HuH-7.5 (cell line): ENCODE measurements at regions not wholly inside any gene's neighbourhood (a gene's known extent, or its start where the extent isn't known, plus 50 kb on each side); places are given as distances from the start of the nearest gene placed in this dataset.
"Not testable (repeated sequence)": the region's sequence is repeated elsewhere in the genome, so short reads cannot be mapped to it uniquely, and the experiment has no call there.

Experiments
- DNase-seq: peaks from one replicate; pipeline ENCODE4 v3.0.0; 2011; ENCODE audit warnings: low spot score

DNA sequence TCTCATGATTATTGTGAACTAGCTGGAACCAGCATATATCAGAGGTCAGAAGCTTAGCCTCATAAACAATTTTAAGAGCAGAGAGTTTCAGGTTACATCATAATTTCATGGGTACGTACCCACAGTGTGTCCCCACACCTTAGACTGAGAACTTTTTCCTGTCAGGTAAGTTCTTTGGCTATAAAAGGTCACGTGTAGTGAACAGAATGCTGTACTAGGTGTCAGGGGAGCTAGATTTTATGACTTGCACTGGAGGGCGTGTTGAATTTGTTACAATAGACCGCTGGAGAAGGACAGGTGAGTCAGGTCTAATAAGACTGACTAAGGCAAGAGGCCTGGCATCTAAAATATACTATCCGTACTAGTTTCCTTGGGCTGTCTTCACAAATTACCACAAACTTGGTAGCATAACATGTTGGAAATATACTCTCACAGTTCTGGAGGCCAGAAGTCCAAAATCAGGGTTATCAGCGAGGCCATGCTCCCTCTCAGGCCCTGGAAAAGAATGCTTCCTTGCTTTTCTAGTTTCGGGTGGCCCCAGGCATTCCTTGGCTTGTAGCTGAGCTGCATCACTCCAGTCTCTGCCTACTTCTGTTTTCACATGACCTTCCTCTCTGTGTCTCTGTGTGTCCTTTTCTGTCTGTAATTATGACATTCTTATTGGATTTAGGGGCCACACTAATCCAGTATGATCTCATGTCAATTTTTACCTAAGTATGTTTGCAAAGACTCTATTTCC lies 512.0 kb upstream of the NR3C2 start:
- no peak for DNase-seq

DNA sequence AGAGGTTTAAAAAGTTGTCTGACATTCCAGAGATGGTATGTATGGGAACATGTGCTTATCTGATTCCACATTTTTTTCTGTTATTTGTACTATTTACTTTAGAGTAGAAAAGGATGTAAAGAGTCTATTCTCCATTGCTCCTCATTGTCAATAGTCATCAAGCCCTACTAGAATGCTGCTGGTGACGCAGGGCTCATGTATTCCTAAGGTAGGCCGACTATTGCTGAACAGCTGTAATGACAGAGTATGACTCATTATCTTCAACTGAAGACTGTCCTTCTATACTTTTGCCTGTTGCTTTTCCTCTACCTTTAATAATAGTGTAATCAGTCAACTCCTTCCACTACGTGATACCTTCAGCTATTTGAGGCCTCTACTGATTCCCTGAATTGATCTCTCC lies 509.1 kb upstream of the NR3C2 start:
- no peak for DNase-seq

DNA sequence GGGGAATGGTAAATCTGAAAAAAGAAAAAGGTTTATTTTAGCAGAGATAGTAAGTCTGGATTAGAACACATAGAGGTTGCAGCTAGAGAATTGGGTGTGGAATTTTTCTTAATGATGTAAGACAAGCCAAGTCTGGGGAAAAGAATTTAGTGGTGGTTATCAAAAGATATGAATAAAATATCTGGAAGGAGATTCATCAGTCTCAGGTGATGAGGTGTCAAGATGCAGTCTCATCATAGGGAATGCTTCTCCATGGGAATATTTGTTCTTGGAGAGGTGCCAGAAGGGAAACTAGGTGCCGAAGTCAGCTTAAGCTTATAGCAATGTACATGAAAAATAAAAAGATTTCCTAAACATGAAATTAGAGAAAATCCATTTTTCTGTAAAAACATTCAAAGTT lies 504.1 kb upstream of the NR3C2 start:
- no peak for DNase-seq

DNA sequence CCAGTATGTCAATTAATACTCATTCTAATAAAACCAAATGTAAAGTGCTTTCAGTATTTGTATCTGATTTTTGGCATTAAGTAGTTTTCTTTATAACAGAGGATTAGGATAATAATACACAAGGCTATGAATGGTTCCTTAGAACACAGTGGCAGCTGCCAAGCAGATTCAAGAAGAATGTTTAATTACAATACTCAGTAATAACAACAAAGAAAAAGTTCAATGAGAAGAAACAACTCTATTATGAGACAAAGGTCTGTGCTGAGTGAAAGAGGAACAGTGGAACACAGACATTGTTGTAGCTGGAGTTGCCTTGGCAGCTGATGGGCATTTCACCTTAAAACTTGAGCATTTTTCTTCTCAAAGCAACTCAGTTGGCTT lies 502.6 kb upstream of the NR3C2 start:
- no peak for DNase-seq

DNA sequence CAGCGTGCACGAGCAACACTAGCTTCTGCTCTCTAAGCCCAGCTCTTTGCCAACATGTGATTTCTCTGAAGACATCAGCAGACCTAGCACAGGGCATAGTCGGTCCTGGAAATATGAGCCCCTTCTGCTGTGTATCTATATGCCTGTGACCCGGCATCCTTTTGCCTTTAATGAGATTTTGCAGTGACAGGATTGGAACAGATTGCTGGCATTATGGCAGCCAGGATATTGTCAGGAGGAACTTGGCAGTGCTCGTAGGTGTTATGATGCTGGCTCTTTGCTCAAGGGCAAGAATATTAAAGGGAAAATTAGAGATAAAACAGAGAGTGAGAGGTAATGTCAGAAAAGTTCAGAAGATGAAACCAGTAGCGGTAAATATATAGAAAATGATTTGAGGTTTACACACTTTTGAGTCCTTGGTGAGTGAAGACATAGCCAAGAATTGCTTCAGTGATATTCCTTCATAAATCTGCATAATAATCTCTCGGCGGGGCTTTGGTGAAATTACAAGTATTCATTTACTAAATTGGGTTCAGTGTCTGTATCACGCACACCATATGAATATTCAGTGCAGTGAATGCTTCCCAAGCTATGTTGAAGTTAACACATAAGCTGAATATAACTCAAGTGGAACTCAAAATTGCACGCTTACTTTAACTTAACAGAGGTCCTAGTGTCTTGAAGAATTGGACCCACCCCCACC lies 502.1 kb upstream of the NR3C2 start:
- no peak for DNase-seq

DNA sequence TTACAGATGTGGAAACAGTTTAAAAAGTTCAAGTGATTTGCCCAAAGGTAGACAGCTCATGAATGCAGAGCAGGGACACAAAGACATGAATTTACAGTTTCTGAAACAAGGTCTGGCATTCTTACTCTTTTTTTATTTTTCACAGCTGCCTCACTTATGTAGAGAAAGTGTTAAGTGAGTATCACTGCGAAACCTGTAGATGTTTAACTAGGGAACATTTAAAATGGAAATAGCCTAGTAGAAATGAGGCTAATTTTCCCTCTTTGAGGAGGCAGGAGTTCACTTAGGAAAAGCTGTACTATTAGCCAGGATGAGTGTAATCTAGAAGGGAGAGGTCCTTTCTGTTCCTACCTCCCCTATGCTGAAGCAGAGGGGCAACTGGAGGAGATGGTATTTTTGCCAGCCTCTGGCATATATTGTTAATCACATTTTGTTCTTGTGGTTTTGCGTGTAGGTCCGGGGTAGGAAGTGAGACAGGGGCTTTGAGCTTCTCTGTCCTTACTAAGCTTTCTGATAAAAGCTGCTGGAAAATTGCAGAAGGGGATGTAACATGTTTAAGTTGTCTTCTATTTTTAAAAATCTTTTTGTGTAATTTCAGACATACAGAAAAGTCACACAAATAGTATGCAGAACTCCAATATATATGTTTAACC lies 492.8 kb upstream of the NR3C2 start:
- no peak for DNase-seq

DNA sequence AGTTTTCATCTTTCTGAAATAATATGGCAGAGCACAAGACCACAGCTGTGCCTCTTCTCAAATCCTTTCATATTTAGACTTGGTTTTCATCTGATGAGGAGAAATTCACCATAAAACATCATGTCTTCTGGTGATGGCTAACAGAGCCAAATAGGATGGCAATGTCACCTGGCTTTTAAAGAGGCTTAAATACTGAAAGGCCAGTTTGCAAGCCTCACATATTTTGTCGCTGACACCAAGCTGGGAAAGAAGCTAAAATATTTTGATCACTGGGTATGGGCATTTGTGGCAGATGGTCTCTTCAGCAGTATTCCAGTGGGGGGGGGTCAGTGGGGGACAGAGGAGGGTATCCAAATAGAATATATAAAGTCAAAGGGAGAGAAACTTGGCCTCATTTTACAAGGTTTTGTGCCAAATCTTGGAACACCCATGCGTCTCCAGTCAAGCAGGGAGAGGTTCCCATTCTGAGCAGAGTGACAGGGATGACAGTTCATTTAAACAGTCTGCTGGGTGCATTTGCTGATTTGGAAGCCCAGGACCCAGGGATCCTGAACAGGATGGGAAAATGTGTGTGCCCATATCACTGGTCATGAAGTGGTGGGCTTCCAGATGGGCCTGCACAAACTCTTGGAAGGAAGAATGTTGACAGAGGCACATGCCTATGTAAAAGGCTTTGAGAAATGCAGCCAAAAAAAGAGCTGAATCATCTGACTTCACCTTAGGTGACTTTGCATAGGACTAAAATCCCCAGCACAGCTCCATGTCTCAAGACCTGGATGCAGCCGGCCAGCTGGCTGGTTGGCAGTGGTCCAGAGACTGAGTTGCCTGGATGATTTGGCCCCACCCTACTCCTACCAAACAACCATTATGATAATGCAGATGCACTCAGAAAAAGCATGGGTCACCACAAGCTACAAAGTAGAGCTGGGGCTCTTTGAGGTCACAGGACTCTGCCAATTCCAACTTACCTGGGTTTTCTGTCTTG lies 484.4 kb upstream of the NR3C2 start:
- no peak for DNase-seq

DNA sequence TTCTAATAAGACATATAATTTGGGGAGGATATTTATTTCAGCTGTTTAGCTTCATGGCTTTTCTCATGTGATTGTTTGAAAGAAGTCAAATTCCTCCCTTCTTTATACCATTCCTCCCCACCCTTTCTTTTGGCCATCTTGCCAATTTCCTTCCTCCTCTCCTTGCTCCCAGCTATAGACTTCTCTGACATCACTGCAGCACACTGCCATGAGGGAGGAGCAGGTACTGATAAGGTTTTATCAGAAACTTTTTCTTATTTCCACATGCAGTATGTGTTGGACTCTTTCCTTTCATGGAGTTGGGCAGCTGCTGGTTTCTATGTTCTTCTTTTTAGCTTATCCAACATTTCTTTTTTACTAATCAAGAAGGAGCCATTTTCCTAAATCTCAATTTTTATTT lies 481.7 kb upstream of the NR3C2 start:
- no peak for DNase-seq

DNA sequence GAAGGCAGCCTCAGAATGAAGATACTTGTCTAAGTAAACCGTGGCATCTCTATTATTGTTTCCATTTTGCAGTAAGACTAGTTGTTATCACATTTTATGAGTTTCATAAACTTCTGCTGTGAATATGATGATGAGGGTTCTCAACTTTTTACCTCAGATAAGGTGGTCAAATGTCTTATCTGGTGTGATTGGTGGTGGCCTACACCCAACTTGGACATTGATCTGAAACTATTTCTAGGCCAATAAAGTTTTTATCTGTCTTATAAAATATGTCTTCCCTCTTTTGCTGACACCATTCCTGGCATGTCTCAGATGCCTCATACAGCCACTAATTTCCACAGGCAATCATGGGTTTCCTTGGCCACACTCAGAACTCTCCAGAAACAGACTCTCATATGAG lies 480.3 kb upstream of the NR3C2 start:
- DNase-seq, result no peak

DNA sequence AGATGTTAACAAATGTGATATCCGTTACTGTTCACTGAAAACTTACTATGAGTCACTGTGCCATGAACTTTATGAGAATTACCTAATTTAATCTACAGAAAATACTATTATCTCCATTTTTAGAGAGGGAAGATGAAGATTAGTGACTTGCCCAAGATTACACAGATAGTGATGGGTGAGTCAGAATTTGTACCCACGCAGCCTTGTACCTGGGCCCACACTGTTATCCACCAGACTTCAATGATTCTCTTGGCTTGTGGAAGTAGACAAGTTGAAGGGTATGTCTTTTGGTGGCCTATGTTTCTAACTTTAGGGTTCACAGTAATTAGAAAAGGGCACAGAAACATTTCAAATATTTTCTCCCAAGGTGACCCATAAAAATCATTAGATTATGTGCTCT lies 472.5 kb upstream of the NR3C2 start:
- DNase-seq, result no peak

DNA sequence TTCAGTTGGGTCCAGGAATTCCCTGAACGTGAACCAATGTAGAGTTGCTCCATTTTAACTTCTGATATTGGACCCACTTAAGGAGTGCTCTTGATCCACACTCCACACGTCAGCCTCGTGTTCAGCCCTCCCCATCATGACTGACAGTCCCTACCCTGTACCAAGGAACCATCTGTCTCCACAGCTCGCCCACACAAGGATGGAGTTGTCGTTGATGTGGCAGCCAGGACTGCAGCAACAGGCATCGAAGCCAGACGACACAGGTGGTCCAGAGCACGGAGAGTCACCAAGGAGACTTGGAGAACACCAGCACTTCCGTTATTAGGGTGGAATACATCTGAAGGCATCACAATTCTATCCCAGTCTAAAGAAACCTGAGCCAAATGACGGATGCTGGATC lies 472.1 kb upstream of the NR3C2 start:
- no peak for DNase-seq

DNA sequence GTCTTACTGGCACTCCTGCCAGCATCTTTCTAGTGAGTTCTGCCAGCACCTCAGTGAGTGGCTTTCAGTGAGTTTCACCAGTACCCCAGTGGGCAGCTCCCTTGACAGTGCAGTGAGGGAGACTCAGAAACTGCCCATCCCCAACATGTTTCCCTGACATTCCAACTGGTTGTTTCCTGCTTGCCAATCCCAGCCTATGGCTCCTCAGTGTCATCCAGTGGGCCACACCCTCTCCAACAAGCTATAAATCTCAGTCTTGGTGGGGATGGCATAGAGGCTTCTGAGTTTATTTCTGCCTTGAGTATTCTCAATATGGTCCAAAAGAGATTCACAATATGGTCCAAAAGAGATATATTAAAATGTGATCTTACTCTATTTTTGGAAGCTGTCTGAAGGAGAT lies 461.2 kb upstream of the NR3C2 start:
- DNase-seq, result no peak

DNA sequence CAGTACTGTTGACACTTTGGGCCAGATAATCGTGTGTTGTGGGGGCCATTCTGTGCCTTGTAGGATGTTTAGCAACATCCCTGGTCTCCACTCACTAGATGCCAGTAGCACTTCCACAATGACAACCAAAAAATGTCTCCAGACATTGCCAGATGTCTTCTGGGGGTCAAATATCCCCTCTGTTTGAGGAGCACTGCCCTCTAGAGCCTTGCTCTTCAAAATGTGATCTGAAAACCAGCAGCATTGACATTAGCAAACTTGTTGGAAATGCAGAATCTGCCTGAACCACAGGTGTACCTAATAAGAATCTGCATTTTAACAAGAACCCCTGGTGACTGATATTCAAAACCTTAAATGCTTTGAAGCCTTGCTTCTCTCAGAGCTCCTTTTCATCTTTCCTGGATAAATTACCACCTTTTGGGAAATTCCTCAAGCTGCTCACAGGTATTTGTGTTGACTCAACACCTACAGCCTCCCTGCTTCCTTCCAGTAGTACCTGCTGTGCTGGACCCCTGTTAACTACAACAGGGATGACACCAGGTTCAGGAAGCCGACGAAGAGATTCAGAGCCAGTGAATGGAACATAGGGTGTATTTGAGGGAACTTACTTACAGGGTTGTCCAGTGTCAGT lies 459.0 kb upstream of the NR3C2 start:
- no peak for DNase-seq

DNA sequence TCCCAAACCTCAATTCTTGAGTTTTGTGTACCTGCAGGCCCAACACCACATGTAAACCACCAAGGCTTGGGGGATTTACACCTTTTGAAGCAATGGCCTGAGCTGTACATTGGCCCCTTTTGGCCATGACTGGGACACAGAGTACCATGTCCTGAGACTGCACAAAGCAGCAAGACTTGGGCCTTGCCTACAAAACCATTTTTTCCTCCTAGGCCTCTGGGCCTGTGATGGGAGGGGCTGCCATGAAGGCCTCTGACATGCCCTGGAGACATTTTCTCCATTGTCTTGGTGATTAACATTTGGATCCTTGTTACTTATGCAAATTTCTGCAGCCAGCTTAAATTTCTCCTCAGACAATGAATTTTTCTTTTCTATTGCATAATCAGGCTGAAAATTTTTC lies 455.9 kb upstream of the NR3C2 start:
- DNase-seq, result not testable (repeated sequence)

DNA sequence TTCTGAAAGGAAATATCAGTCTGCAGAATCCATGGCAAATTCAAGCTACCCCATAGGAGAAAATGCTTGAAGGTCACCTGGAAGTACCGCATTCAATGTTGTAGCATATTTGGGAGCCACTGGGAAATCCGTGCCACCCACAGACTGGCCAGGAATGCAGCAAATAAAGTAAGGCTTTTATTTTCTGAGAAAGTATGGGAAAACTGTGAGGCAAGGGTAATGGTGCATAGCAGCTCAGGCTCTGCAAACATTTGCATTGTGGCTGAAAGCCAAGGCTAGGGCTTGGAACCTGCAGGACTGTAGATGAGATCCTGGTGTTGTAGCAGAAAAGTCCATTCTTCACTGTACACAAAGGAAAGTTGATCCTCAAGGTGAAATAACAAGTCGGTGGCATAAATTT lies 450.9 kb upstream of the NR3C2 start:
- no peak for DNase-seq

DNA sequence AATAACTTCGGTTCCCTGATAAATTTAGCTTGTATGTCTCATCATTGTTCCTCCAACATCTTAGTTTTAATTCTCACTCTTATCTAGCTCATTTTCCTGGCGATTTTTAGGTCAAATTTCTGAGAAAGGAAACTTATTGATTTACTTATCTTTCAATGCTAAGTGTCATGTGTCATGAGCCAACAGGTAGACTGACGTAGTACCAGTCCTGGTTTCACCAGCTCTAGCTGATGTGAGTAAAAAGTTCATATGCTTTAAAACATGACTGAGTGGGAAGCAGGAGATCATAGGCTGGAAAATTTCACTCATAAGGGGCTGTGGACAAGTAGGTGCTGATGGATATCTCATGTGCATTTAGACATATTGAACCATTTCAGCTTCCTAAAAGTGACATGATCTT lies 441.7 kb upstream of the NR3C2 start:
- DNase-seq, result no peak

DNA sequence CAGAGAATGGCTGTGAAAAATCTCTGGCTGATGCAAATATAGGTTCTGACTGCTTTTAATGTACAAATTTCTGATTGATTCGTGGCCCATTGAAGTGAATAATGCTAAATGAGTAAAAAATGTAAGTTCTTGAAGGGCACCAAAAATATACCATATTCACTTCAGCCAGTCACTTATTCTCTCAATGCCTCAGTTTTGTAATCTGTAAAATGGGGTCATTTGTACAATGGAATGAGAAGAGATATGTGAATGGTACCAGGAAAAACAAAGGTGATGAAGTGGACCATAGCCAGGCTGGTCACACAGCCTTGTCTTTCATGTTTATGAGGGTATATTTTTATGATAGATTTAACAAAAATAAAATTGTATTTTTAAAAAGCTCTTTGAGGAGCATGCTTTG lies 441.2 kb upstream of the NR3C2 start:
- DNase-seq, result no peak

DNA sequence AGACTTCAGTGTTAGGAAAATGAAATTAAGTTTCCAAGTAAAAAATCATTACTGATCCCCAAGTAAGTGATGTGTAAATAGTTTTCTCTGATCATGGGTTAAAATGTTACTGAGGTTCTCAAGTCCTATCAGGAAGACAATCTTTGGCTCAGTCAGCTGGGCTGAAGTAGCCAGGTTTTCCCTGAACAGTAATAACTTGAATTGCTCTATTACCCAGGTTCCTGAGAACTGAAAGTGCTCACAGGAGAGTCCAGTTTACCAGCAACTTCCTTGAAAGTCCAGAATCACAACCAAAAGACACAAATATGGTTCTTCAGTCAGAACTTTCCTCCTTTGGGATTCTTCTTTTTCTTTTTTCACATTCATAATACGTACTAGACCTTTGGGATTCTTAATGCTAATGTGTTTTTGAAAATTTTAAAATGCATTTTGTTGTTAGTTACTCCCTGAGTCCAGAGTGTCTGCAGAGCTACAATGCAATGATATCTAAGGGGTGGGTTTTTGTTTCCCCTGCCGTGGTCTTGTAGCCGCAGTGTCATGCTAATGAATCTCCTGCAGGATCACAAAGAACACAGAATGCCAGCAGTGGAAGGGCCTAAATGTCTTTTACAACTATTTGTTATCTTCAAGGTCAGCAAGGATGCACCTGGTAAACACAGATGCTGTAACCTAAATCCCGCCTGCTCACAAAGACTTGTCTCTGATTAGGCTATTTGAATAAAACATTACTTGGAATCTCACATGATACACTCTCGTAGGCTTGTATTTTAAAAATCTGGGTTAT lies 439.8 kb upstream of the NR3C2 start:
- no peak for DNase-seq

DNA sequence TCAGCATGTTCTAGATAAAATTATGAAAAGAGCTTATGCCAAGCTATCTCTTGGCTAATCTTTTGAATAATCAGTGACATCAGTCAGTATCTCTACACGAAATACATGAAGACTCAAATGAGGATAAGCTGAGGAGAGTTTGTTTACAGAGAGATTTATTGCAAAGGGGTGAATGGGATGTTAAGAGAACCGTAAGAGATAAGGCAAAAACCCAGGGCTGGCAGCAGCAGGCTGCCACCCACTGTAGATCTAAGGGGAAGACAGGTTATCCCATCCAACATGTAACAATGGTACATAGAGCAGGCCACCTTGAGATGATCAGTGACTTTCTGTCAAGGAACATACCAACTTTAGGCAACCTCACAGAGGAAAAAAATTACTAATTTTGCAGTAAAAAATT lies 432.1 kb upstream of the NR3C2 start:
- no peak for DNase-seq

DNA sequence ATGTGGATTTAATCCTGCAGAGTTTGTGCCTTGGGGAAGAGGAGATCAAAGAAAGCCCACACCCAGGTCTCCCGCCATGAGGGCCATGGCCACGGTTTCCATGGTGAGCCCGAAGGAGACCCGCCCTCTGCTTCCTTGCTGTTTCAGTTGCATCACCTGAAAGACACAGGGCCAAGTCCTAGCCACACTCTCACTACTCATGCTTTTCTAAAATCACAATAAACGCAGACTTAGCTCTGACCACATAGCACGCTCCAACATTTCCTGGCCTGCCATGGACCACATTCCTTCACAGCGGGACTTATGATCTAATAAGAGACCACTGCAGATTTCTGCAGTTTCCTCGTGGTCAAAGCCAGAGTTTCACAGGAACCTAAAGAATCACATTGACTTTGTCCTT lies 426.0 kb upstream of the NR3C2 start:
- DNase-seq, result no peak

DNA sequence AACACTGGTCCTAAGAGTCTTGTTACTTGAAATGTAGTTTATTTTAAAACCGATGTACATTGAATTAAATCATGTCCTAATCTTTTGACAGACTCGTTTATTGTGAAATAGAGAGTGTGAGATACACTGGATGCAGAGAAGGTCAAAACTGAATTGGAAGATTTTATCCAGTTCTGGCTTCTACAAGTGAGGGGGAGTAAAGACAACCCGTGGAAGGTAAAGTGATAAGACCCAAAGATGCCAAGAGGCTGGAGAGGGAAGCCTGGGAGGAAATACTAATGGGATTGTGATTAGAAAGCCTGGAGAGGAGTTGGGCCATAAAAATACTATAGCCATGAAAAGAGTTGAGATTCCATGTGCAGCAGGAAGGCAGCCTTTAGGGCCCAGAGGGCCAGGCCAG lies 424.5 kb upstream of the NR3C2 start:
- DNase-seq, result no peak
